LHCN-M2 (cell line): ENCODE measurements at regions not wholly inside any gene's neighbourhood (a gene's known extent, or its start where the extent isn't known, plus 50 kb on each side); places are given as distances from the start of the nearest gene placed in this dataset.
"Not testable (repeated sequence)": the region's sequence is repeated elsewhere in the genome, so short reads cannot be mapped to it uniquely, and the experiment has no call there.

Experiments used
- DNase-seq: peaks from one replicate; pipeline ENCODE4 v3.0.0-alpha.2; 2012; ENCODE audit warnings: low read depth

- DNase-seq, result peak; percentile 35
Measured at GRCh38 chr4:56575820-56576429, 70.3 kb downstream of the ARL9 start.

GRCh38 chr4:56592417-56592816, 86.8 kb downstream of the ARL9 start:
- DNase-seq, result not testable (repeated sequence)
